Natural killer cell (primary cell): ENCODE measurements at regions not wholly inside any gene's neighbourhood (a gene's known extent, or its start where the extent isn't known, plus 50 kb on each side); places are given as distances from the start of the nearest gene placed in this dataset.

Experiments used
- ATAC-seq, 3 donors: fragments of 150-1000 bp in 2 of 3; fragments of 200-7000 bp in 1 of 3; cut with Tn5 transposase; 1 replicate in 1 of 3; 2 replicates in 2 of 3; pipeline ENCODE4 v1.10.0; 2021; ENCODE audit warnings: mild to moderate bottlenecking in 2 of 3, moderate library complexity in 2 of 3
- DNase-seq, 2 donors: peaks; one replicate each; pipeline versions ENCODE4 v3.0.0 to v3.0.0-alpha.2; 2013 to 2021; ENCODE audit warnings: mixed read lengths in 1 of 2
- H3K27ac ChIP-seq: one replicate; pipeline ENCODE4 v1.5.1; 2013; ENCODE audit warnings: mild to moderate bottlenecking, low read length
- H3K27me3 ChIP-seq: one replicate; pipeline ENCODE4 v1.6.1; 2013; ENCODE audit warnings: low read length; ENCODE audit not compliant: control insufficient read depth, insufficient read depth
- H3K36me3 ChIP-seq: one replicate; pipeline ENCODE4 v1.6.1; 2013; ENCODE audit warnings: low read length; ENCODE audit not compliant: control insufficient read depth, insufficient read depth
- H3K4me1 ChIP-seq: one replicate; pipeline ENCODE4 v1.6.1; 2013; ENCODE audit warnings: low read length; ENCODE audit not compliant: control insufficient read depth, insufficient read depth
- H3K4me3 ChIP-seq: one replicate; pipeline ENCODE4 v1.5.1; 2013; ENCODE audit warnings: low read length
- H3K9me3 ChIP-seq: one replicate; pipeline ENCODE4 v1.6.1; 2013; ENCODE audit warnings: low read length; ENCODE audit not compliant: control insufficient read depth, insufficient read depth
- H3K27ac Mint-ChIP-seq, 2 donors: one replicate each; pipeline ENCODE4 v1.8.0; 2022; ENCODE audit warnings: mild to moderate bottlenecking in 2 of 2, mixed read lengths in 2 of 2, moderate library complexity in 1 of 2
- H3K27me3 Mint-ChIP-seq, 2 donors: one replicate each; pipeline ENCODE4 v1.8.0; 2022; ENCODE audit warnings: low read depth in 2 of 2, mixed read lengths in 2 of 2
- H3K36me3 Mint-ChIP-seq: one replicate; pipeline ENCODE4 v1.8.0; 2022; ENCODE audit warnings: mixed read lengths
- H3K4me1 Mint-ChIP-seq, 2 donors: one replicate each; pipeline ENCODE4 v1.8.0; 2022; ENCODE audit warnings: mixed read lengths in 2 of 2
- H3K4me3 Mint-ChIP-seq: one replicate; pipeline ENCODE4 v1.8.0; 2022; ENCODE audit warnings: mild to moderate bottlenecking, moderate library complexity, mixed read lengths
- H3K9me3 Mint-ChIP-seq, 2 donors: one replicate each; pipeline ENCODE4 v1.8.0; 2022; ENCODE audit warnings: mixed read lengths in 2 of 2
- CTCF ChIP-seq: fragments of 200-600 bp; IDR thresholded peaks from one replicate; pipeline ENCODE4 v1.8.0; 2022; ENCODE audit warnings: antibody characterized with exemption
- WGBS: methylation state at CpG from one replicate; pipeline ENCODE4 v1.1.7; 2013; ENCODE audit warnings: missing lambda C conversion rate; ENCODE audit not compliant: insufficient coverage; 5-methylcytosine and 5-hydroxymethylcytosine counted together
- intact Hi-C: fragments of 100-400 bp; cut with micrococcal nuclease; formaldehyde crosslinking; loops from one replicate; pipeline ENCODE4 v1.14.2; 2022

GRCh38 chr13:71149498-71150363 lies 717.3 kb downstream of the DACH1 start:
- intact Hi-C loops, result no loop called here
- Histone ChIP-seq H3K9me3 (no peaks in the 10 kb centered on the region), H3K4me1 (no peaks in the 10 kb centered on the region), H3K27ac (no peak overlapping the region), H3K36me3 (no peaks in the 10 kb centered on the region), H3K4me3 (no peak overlapping the region), H3K27me3 (no peaks in the 10 kb centered on the region)
- Mint-ChIP-seq H3K36me3 (no peaks in the 10 kb centered on the region), H3K4me1 (no peaks in the 10 kb centered on the region), H3K27me3 (no peaks in the 10 kb centered on the region), H3K27ac (no peak overlapping the region), H3K4me3 (no peak overlapping the region), H3K9me3 (peaks cover 9 to 10% of the 10 kb centered on the region in 2 donors)
- no peak for TF ChIP-seq CTCF
- ATAC-seq, result no peak
- WGBS, result 92% methylated on average over 8 of the region's 10 CpGs
- no peak for DNase-seq

GRCh38 chr13:71149046-71149445 lies 718.0 kb downstream of the DACH1 start:
- no peaks in the 10 kb centered on the region for H3K4me1 ChIP-seq
- peaks cover 7 to 9% of the 10 kb centered on the region in 2 donors for H3K9me3 Mint-ChIP-seq
- no peaks in the 10 kb centered on the region for H3K27me3 ChIP-seq
- no peak overlapping the region for H3K4me3 ChIP-seq
- 90% methylated on average over 2 of the region's 3 CpGs for WGBS
- H3K9me3 ChIP-seq, result no peaks in the 10 kb centered on the region
- H3K4me3 Mint-ChIP-seq, result no peak overlapping the region
- H3K4me1 Mint-ChIP-seq, result no peaks in the 10 kb centered on the region
- ATAC-seq (no peak), DNase-seq (no peak)
- TF ChIP-seq CTCF, result no peak
- no peaks in the 10 kb centered on the region for H3K27me3 Mint-ChIP-seq
- H3K27ac ChIP-seq, result no peak overlapping the region
- intact Hi-C loops, result no loop called here
- H3K27ac Mint-ChIP-seq, result no peak overlapping the region
- H3K36me3 Mint-ChIP-seq, result no peaks in the 10 kb centered on the region
- no peaks in the 10 kb centered on the region for H3K36me3 ChIP-seq

- Histone ChIP-seq H3K36me3 (no peaks in the 10 kb centered on the region), H3K27ac (no peak overlapping the region), H3K27me3 (no peaks in the 10 kb centered on the region), H3K4me1 (no peaks in the 10 kb centered on the region), H3K4me3 (no peak overlapping the region), H3K9me3 (peaks cover 2% of the 10 kb centered on the region)
- DNase-seq (no peak), ATAC-seq (no peak)
- H3K27ac Mint-ChIP-seq, result no peak overlapping the region
- intact Hi-C loops, result no loop called here
- TF ChIP-seq CTCF, result no peak
- no peaks in the 10 kb centered on the region for H3K4me1 Mint-ChIP-seq
- WGBS, result no CpG with 5 or more reads among the region's 1 CpG
- no peaks in the 10 kb centered on the region for H3K27me3 Mint-ChIP-seq
- no peak overlapping the region for H3K4me3 Mint-ChIP-seq
- H3K36me3 Mint-ChIP-seq, result no peaks in the 10 kb centered on the region
- peaks cover 7 to 9% of the 10 kb centered on the region in 2 donors for H3K9me3 Mint-ChIP-seq
Measured at GRCh38 chr13:71148396-71148795, 718.6 kb downstream of the DACH1 start.

GRCh38 chr13:71144883-71145282 lies 722.1 kb downstream of the DACH1 start:
- no peaks in the 10 kb centered on the region for H3K4me1 Mint-ChIP-seq
- no peaks in the 10 kb centered on the region for H3K36me3 Mint-ChIP-seq
- H3K9me3 Mint-ChIP-seq, result peaks cover 5 to 7% of the 10 kb centered on the region in 2 donors
- H3K27ac ChIP-seq, result no peak overlapping the region
- H3K27me3 ChIP-seq, result no peaks in the 10 kb centered on the region
- peaks cover 3% of the 10 kb centered on the region for H3K9me3 ChIP-seq
- H3K27me3 Mint-ChIP-seq, result no peaks in the 10 kb centered on the region
- no peak overlapping the region for H3K27ac Mint-ChIP-seq
- H3K4me1 ChIP-seq, result no peaks in the 10 kb centered on the region
- TF ChIP-seq CTCF, result no peak
- no peaks in the 10 kb centered on the region for H3K36me3 ChIP-seq
- no peak overlapping the region for H3K4me3 Mint-ChIP-seq
- intact Hi-C loops, result no loop called here
- WGBS, result 92% methylated on average over 1 of the region's 2 CpGs
- DNase-seq (no peak), ATAC-seq (no peak)
- H3K4me3 ChIP-seq, result no peak overlapping the region
